OCI-LY7 (cell line): ENCODE measurements at regions not wholly inside any gene's neighbourhood (a gene's known extent, or its start where the extent isn't known, plus 50 kb on each side); places are given as distances from the start of the nearest gene placed in this dataset.

ENCODE experiments used
- BruUV-seq: library from RNA; stranded (reverse); fragments of 400-500 nt; replicated peaks from 2 replicates; lab custom pipeline; 2021; lab: Mats Ljungman, UMichigan
- CTCF ChIA-PET: fragments of 300-600 bp; sonication (Branson Sonifier 250); formaldehyde crosslinking; loops from one replicate; lab custom pipeline; 2022; ENCODE audit warnings: antibody characterized with exemption; ENCODE audit not compliant: unreplicated experiment; lab: Charles Lee
- POLR2A ChIA-PET: fragments of 300-600 bp; sonication (Branson Sonifier 250); formaldehyde crosslinking; loops from one replicate; lab custom pipeline; 2022; ENCODE audit warnings: antibody characterized with exemption; lab: Charles Lee
- DNase-seq: peaks from one replicate; pipeline ENCODE4 v3.0.0-alpha.2; 2015; ENCODE audit warnings: low spot score
- H2AFZ ChIP-seq: fragments of 200-600 bp; sonication (generic), shearing (Covaris generic); 2 replicates; pipeline ENCODE4 v1.6.1; 2014; ENCODE audit warnings: mild to moderate bottlenecking, antibody characterized with exemption, low read length, moderate library complexity
- H3K27ac ChIP-seq: fragments of 200-600 bp; sonication (generic); 2 replicates; pipeline ENCODE4 v1.5.1; 2014; ENCODE audit warnings: mixed run types, low read depth, mild to moderate bottlenecking, moderate library complexity, low read length, inconsistent platforms; ENCODE audit not compliant: poor library complexity, severe bottlenecking
- H3K36me3 ChIP-seq: fragments of 200-600 bp; sonication (generic); 2 replicates; pipeline ENCODE4 v1.6.1; 2014; ENCODE audit warnings: mild to moderate bottlenecking, antibody characterized with exemption, low read length, moderate library complexity, mixed read lengths; ENCODE audit not compliant: insufficient read depth
- H3K4me1 ChIP-seq: fragments of 200-600 bp; sonication (generic); 2 replicates; pipeline ENCODE4 v1.5.1; 2014; ENCODE audit warnings: mild to moderate bottlenecking, low read length; ENCODE audit not compliant: insufficient read depth, poor library complexity, severe bottlenecking
- H3K4me2 ChIP-seq: fragments of 200-600 bp; sonication (generic); 2 replicates; pipeline ENCODE4 v1.6.1; 2014; ENCODE audit warnings: mild to moderate bottlenecking, low read length
- H3K4me3 ChIP-seq: fragments of 200-600 bp; sonication (generic); 2 replicates; pipeline ENCODE4 v1.5.1; 2014; ENCODE audit warnings: mild to moderate bottlenecking, low read depth, low read length; ENCODE audit not compliant: poor library complexity, severe bottlenecking
- H3K79me2 ChIP-seq: fragments of 200-600 bp; sonication (generic); 2 replicates; pipeline ENCODE4 v1.6.1; 2016; ENCODE audit warnings: low read depth, mild to moderate bottlenecking, low read length, moderate library complexity, mixed read lengths; ENCODE audit not compliant: insufficient read depth
- H3K9me2 ChIP-seq: fragments of 200-600 bp; sonication (generic); 2 replicates; pipeline ENCODE4 v1.6.1; 2016; ENCODE audit warnings: mild to moderate bottlenecking, low read length, mixed read lengths; ENCODE audit not compliant: insufficient read depth
- H3K9me3 ChIP-seq: fragments of 200-600 bp; sonication (generic); 2 replicates; pipeline ENCODE4 v1.6.1; 2014; ENCODE audit warnings: mild to moderate bottlenecking, mixed run types, low read length, mixed read lengths
- H4K20me1 ChIP-seq: fragments of 200-600 bp; sonication (generic); 2 replicates; pipeline ENCODE4 v1.6.1; 2014; ENCODE audit warnings: mild to moderate bottlenecking, antibody characterized with exemption, low read length, moderate library complexity, mixed read lengths; ENCODE audit not compliant: insufficient read depth
- CTCF ChIP-seq: fragments of 200-600 bp; sonication (generic); conservative IDR thresholded peaks from 2 replicates; pipeline ENCODE4 v1.5.1; 2014; ENCODE audit warnings: mild to moderate bottlenecking, antibody characterized with exemption, low read length, moderate library complexity, mixed read lengths
- EZH2phosphoT487 ChIP-seq: fragments of 200-600 bp; sonication (generic); IDR thresholded peaks from 2 replicates; pipeline ENCODE4 v1.6.1; 2018; ENCODE audit warnings: low read depth, borderline replicate concordance, mild to moderate bottlenecking, mixed run types, antibody characterized with exemption, low read length, moderate library complexity, mixed read lengths
- intact Hi-C: fragments of 100-400 bp; cut with micrococcal nuclease; formaldehyde crosslinking; loops from one replicate; pipeline ENCODE4 v1.10.0; 2022; ENCODE audit not compliant: unreplicated experiment

- CTCF ChIA-PET = no interaction called here
- TF ChIP-seq CTCF (no peak), EZH2phosphoT487 (no peak)
These were observed 132.1 kb upstream of the LDB2 start for GRCh38 chr4:17030543-17030942.

GRCh38 chr4:17029964-17030363 lies 131.5 kb upstream of the LDB2 start:
- Histone ChIP-seq H3K27ac (no peak overlapping the region), H3K9me2 (no peaks in the 10 kb centered on the region), H3K79me2 (no peaks in the 10 kb centered on the region), H3K9me3 (no peaks in the 10 kb centered on the region), H2AFZ (no peak overlapping the region), H3K4me3 (no peak overlapping the region), H3K4me2 (no peak overlapping the region), H3K4me1 (no peaks in the 10 kb centered on the region), H3K36me3 (no peaks in the 10 kb centered on the region), H4K20me1 (no peaks in the 10 kb centered on the region)
- BruUV-seq = no TSS peak
- ChIA-PET POLR2A (interaction anchor here (0.9 kb wide), 1 partner anchor 11 kb away, joined by 3 read pairs; no protein-coding TSS in a partner anchor), CTCF (no interaction called here)
- DNase-seq = no peak
- intact Hi-C loops = no loop called here
- TF ChIP-seq EZH2phosphoT487 = no peak
- TF ChIP-seq CTCF = no peak

More at GRCh38 chr4:17030543-17030942, 132.1 kb upstream of the LDB2 start:
- no peaks in the 10 kb centered on the region for H3K4me1 ChIP-seq
- no peaks in the 10 kb centered on the region for H3K9me2 ChIP-seq
- H3K4me3 ChIP-seq = no peak overlapping the region
- BruUV-seq = no TSS peak
- no peak overlapping the region for H2AFZ ChIP-seq
- no peaks in the 10 kb centered on the region for H3K9me3 ChIP-seq
- no peak overlapping the region for H3K27ac ChIP-seq
- no peaks in the 10 kb centered on the region for H3K36me3 ChIP-seq
- POLR2A ChIA-PET = interaction anchor here (0.9 to 1.1 kb wide), 2 partner anchors 12 to 16 kb away, joined by 3 read pairs; no protein-coding TSS in a partner anchor
- H3K4me2 ChIP-seq = no peak overlapping the region
- no peaks in the 10 kb centered on the region for H4K20me1 ChIP-seq
- no peak for DNase-seq
- no peaks in the 10 kb centered on the region for H3K79me2 ChIP-seq
- intact Hi-C loops = no loop called here

- H3K4me2 ChIP-seq = no peak overlapping the region
- H2AFZ ChIP-seq = no peak overlapping the region
- H3K9me3 ChIP-seq = no peaks in the 10 kb centered on the region
- no peak for DNase-seq
- H3K9me2 ChIP-seq = no peaks in the 10 kb centered on the region
- no peaks in the 10 kb centered on the region for H3K79me2 ChIP-seq
- ChIA-PET CTCF (no interaction called here), POLR2A (no interaction called here)
- intact Hi-C loops = no loop called here
- H3K4me3 ChIP-seq = no peak overlapping the region
- BruUV-seq = no TSS peak
- H3K27ac ChIP-seq = no peak overlapping the region
- no peaks in the 10 kb centered on the region for H4K20me1 ChIP-seq
- H3K36me3 ChIP-seq = no peaks in the 10 kb centered on the region
- TF ChIP-seq EZH2phosphoT487 (no peak), CTCF (no peak)
- no peaks in the 10 kb centered on the region for H3K4me1 ChIP-seq
These were observed 131.0 kb upstream of the LDB2 start for GRCh38 chr4:17029432-17029831.
